Skeletal muscle cell (primary cell): ENCODE measurements at regions not wholly inside any gene's neighbourhood (a gene's known extent, or its start where the extent isn't known, plus 50 kb on each side); places are given as distances from the start of the nearest gene placed in this dataset.

Experiments used
- DNase-seq: peaks from one replicate; pipeline ENCODE4 v3.0.0-alpha.2; 2010; ENCODE audit warnings: low read depth
- H3K4me3 ChIP-seq: 2 replicates; pipeline ENCODE4 v1.5.1; 2011; ENCODE audit warnings: low read depth, mild to moderate bottlenecking, control low read depth, low read length, moderate library complexity

- H3K4me3 ChIP-seq = no peak overlapping the region
- DNase-seq = no peak
Measured at GRCh38 chr1:56397409-56397808, 182.0 kb downstream of the PLPP3 start.

GRCh38 chr1:56396581-56396980 lies 182.8 kb downstream of the PLPP3 start:
- DNase-seq = no peak
- no peak overlapping the region for H3K4me3 ChIP-seq

- no peak overlapping the region for H3K4me3 ChIP-seq
- no peak for DNase-seq
Measured at GRCh38 chr1:56395776-56396175, 183.6 kb downstream of the PLPP3 start.

GRCh38 chr1:56394298-56394697 lies 185.1 kb downstream of the PLPP3 start:
- H3K4me3 ChIP-seq = no peak overlapping the region
- DNase-seq = no peak

GRCh38 chr1:56390934-56391731 lies 188.2 kb downstream of the PLPP3 start:
- DNase-seq = no peak
- no peak overlapping the region for H3K4me3 ChIP-seq

- DNase-seq = no peak
- no peak overlapping the region for H3K4me3 ChIP-seq
Measured at GRCh38 chr1:56390232-56390867, 189.0 kb downstream of the PLPP3 start.

GRCh38 chr1:56389813-56390212 lies 189.6 kb downstream of the PLPP3 start:
- H3K4me3 ChIP-seq = no peak overlapping the region
- no peak for DNase-seq

GRCh38 chr1:56387071-56387740 lies 192.2 kb downstream of the PLPP3 start:
- no peak overlapping the region for H3K4me3 ChIP-seq
- no peak for DNase-seq

GRCh38 chr1:56385314-56385713 lies 194.0 kb downstream of the PLPP3 start:
- H3K4me3 ChIP-seq = no peak overlapping the region
- no peak for DNase-seq

- no peak for DNase-seq
- no peak overlapping the region for H3K4me3 ChIP-seq
Measured at GRCh38 chr1:56382929-56383328, 196.4 kb downstream of the PLPP3 start.

- DNase-seq = no peak
- no peak overlapping the region for H3K4me3 ChIP-seq
Measured at GRCh38 chr1:56380531-56380930, 198.8 kb downstream of the PLPP3 start.

GRCh38 chr1:56378341-56379070 lies 200.9 kb downstream of the PLPP3 start:
- DNase-seq = no peak
- no peak overlapping the region for H3K4me3 ChIP-seq

- H3K4me3 ChIP-seq = no peak overlapping the region
- DNase-seq = no peak
Measured at GRCh38 chr1:56377431-56377830, 201.9 kb downstream of the PLPP3 start.

GRCh38 chr1:56376188-56376984 lies 203.0 kb downstream of the PLPP3 start:
- DNase-seq = no peak
- H3K4me3 ChIP-seq = no peak overlapping the region

GRCh38 chr1:56375326-56375804 lies 204.0 kb downstream of the PLPP3 start:
- H3K4me3 ChIP-seq = no peak overlapping the region
- no peak for DNase-seq

- no peak overlapping the region for H3K4me3 ChIP-seq
- DNase-seq = no peak
Measured at GRCh38 chr1:56374026-56374974, 205.1 kb downstream of the PLPP3 start.

GRCh38 chr1:56370513-56370912 lies 208.8 kb downstream of the PLPP3 start:
- H3K4me3 ChIP-seq = no peak overlapping the region

More at GRCh38 chr1:56370513-56370912, 208.8 kb downstream of the PLPP3 start:
- no peak for DNase-seq
